Amniotic epithelial cell (primary cell): ENCODE measurements at regions not wholly inside any gene's neighbourhood (a gene's known extent, or its start where the extent isn't known, plus 50 kb on each side); places are given as distances from the start of the nearest gene placed in this dataset.

Experiments used
- DNase-seq: peaks from one replicate; pipeline ENCODE4 v3.0.0-alpha.2; 2010; ENCODE audit warnings: low read depth

GRCh38 chr2:161571051-161571429 lies 53.2 kb upstream of the SLC4A10 start:
- DNase-seq = no peak
